Endodermal cell (in vitro differentiated cells): ENCODE measurements at regions not wholly inside any gene's neighbourhood (a gene's known extent, or its start where the extent isn't known, plus 50 kb on each side); places are given as distances from the start of the nearest gene placed in this dataset.

Experiments used
- DNase-seq: peaks from one replicate; pipeline ENCODE4 v3.0.0-alpha.2; 2017
- H3K27ac ChIP-seq: 2 replicates; pipeline ENCODE4 v1.5.1; 2013; ENCODE audit warnings: mild to moderate bottlenecking, low read depth, low read length, moderate library complexity
- H3K27me3 ChIP-seq: 2 replicates; pipeline ENCODE4 v1.6.1; 2013; ENCODE audit warnings: mild to moderate bottlenecking, low read length, moderate library complexity; ENCODE audit not compliant: insufficient read depth, control insufficient read depth, poor library complexity, severe bottlenecking
- H3K36me3 ChIP-seq: 2 replicates; pipeline ENCODE4 v1.7.0; 2013; ENCODE audit warnings: mild to moderate bottlenecking, low read length, moderate library complexity; ENCODE audit not compliant: control insufficient read depth, insufficient read depth
- H3K4me1 ChIP-seq: one replicate; pipeline ENCODE4 v1.7.0; 2013; ENCODE audit warnings: low read length; ENCODE audit not compliant: control insufficient read depth, insufficient read depth
- H3K4me3 ChIP-seq: 2 replicates; pipeline ENCODE4 v1.5.1; 2013; ENCODE audit warnings: mild to moderate bottlenecking, low read length, moderate library complexity
- H3K9ac ChIP-seq: 2 replicates; pipeline ENCODE4 v1.6.1; 2013; ENCODE audit warnings: mild to moderate bottlenecking, low read length, moderate library complexity; ENCODE audit not compliant: poor library complexity, severe bottlenecking; ENCODE audit errors: extremely low read depth
- H3K9me3 ChIP-seq: 2 replicates; pipeline ENCODE4 v1.6.1; 2013; ENCODE audit warnings: mild to moderate bottlenecking, low read length, moderate library complexity; ENCODE audit not compliant: control insufficient read depth
- H3K27ac Mint-ChIP-seq: 2 replicates; pipeline ENCODE4 v1.8.0; 2020; ENCODE audit warnings: mixed read lengths
- H3K27me3 Mint-ChIP-seq: 2 replicates; pipeline ENCODE4 v1.8.0; 2021; ENCODE audit warnings: mild to moderate bottlenecking, mixed read lengths; ENCODE audit not compliant: insufficient read depth
- H3K36me3 Mint-ChIP-seq: 2 replicates; pipeline ENCODE4 v1.8.0; 2020; ENCODE audit warnings: low read depth, mixed read lengths
- H3K4me1 Mint-ChIP-seq: 2 replicates; pipeline ENCODE4 v1.8.0; 2020; ENCODE audit warnings: mixed read lengths
- H3K4me3 Mint-ChIP-seq: 2 replicates; pipeline ENCODE4 v1.8.0; 2020; ENCODE audit warnings: mild to moderate bottlenecking, moderate library complexity, mixed read lengths
- H3K9me3 Mint-ChIP-seq: 2 replicates; pipeline ENCODE4 v1.8.0; 2020; ENCODE audit warnings: mild to moderate bottlenecking, mixed read lengths
- WGBS, 2 experiments: methylation state at CpG; one replicate each; pipeline versions ENCODE4 v1.1.5 to v1.1.7; 2013; ENCODE audit warnings: missing lambda C conversion rate in 2 of 2, mixed read lengths in 1 of 2; ENCODE audit not compliant: insufficient coverage in 1 of 2, insufficient read length in 1 of 2; 5-methylcytosine and 5-hydroxymethylcytosine counted together
- TF ChIP-seq, protein P1 (sequence below): fragments of 200-600 bp; sonication (generic); conservative IDR thresholded peaks from 2 replicates; pipeline ENCODE4 v1.5.0; 2021; ENCODE audit warnings: antibody characterized with exemption, mild to moderate bottlenecking

DNA sequence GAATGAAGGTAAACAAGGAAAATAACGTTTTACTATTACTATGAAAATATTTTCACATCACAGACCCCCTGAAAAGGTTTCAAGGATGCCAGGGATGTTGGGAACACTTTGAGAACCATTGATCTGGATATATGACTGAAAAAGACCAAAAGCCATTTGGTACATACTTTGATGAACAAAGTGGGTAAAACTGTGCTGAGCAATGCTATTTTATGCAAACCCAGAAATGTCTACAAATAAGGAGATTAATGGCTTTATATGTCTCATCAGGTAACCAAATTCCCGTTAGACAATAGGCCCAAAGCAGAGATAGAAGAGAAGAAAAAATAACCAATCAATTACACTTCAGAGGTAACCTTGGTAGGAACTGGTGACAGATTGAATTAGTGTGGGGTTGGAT is 101.4 kb upstream of the CNKSR3 start:
- Histone ChIP-seq H3K36me3 (no peaks in the 10 kb centered on the region), H3K27me3 (no peaks in the 10 kb centered on the region), H3K9me3 (no peaks in the 10 kb centered on the region), H3K4me1 (no peaks in the 10 kb centered on the region), H3K27ac (no peak overlapping the region), H3K9ac (no peak overlapping the region), H3K4me3 (no peak overlapping the region)
- Mint-ChIP-seq H3K27ac (no peak overlapping the region), H3K27me3 (no peaks in the 10 kb centered on the region), H3K4me3 (no peak overlapping the region), H3K36me3 (no peaks in the 10 kb centered on the region), H3K4me1 (peaks cover 4% of the 10 kb centered on the region), H3K9me3 (no peaks in the 10 kb centered on the region)
- TF ChIP-seq, protein P1, sequence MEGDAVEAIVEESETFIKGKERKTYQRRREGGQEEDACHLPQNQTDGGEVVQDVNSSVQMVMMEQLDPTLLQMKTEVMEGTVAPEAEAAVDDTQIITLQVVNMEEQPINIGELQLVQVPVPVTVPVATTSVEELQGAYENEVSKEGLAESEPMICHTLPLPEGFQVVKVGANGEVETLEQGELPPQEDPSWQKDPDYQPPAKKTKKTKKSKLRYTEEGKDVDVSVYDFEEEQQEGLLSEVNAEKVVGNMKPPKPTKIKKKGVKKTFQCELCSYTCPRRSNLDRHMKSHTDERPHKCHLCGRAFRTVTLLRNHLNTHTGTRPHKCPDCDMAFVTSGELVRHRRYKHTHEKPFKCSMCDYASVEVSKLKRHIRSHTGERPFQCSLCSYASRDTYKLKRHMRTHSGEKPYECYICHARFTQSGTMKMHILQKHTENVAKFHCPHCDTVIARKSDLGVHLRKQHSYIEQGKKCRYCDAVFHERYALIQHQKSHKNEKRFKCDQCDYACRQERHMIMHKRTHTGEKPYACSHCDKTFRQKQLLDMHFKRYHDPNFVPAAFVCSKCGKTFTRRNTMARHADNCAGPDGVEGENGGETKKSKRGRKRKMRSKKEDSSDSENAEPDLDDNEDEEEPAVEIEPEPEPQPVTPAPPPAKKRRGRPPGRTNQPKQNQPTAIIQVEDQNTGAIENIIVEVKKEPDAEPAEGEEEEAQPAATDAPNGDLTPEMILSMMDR, result no peak
- no peak for DNase-seq
- WGBS, 2 experiments, result 83% methylated on average over 2 of the region's 2 CpGs; no CpG with 5 or more reads in 1 of the 2 experiments

DNA sequence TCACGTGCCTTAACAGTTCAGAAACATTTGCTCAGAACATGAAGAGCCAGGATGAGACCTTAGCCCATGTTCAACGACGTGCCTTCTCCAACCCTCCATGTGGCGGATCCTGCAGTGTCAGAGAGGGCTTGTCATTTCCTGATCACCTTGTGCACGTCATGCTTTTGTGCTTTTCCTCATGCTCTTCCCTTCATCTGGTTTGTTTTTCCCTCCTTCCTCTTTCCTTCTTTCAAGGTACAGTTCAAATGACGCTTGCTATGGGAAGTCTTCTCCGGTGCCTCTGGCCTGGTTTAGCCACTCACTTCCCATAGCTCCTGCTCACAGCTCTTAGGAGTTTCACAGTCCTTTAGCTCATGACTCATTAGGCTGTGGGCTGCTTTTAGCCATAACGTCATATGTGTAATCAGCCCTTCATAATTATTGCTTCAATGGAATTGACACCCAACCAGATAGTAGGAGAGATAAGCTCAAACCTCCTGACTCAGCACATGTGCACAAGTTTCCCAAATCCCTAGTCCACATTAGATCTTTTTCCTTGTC is 102.7 kb upstream of the CNKSR3 start:
- Histone ChIP-seq H3K36me3 (no peaks in the 10 kb centered on the region), H3K9ac (no peak overlapping the region), H3K4me3 (no peak overlapping the region), H3K27me3 (no peaks in the 10 kb centered on the region), H3K27ac (no peak overlapping the region), H3K4me1 (no peaks in the 10 kb centered on the region), H3K9me3 (no peaks in the 10 kb centered on the region)
- no peak overlapping the region for H3K27ac Mint-ChIP-seq
- H3K27me3 Mint-ChIP-seq, result no peaks in the 10 kb centered on the region
- H3K4me1 Mint-ChIP-seq, result peaks cover 4% of the 10 kb centered on the region
- no peak overlapping the region for H3K4me3 Mint-ChIP-seq
- H3K9me3 Mint-ChIP-seq, result no peaks in the 10 kb centered on the region
- DNase-seq, result no peak
- TF ChIP-seq, protein P1, result no peak
- 92 to 94% methylated on average over 8 of the region's 8 CpGs for WGBS, 2 experiments
- H3K36me3 Mint-ChIP-seq, result no peaks in the 10 kb centered on the region

DNA sequence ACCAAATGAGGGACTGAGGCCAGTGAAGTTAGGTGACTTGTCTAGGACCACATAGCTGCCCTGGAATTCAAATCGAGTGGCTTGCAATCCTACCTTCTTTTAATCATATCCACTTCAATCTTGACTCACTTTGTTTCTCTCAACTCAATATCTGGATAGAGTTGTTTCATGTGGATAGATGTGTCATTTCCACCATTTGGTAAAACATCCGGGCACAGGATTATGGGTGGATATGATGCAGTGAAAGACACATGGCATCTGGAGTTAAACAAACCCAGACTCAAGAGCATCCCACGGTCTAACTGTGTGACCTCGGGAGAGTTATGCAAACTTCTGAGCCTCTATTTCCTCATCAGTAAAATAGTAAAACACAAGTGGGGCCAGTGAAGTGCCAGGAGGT is 103.6 kb upstream of the CNKSR3 start:
- no peak for DNase-seq
- Mint-ChIP-seq H3K4me1 (peaks cover 4% of the 10 kb centered on the region), H3K9me3 (no peaks in the 10 kb centered on the region), H3K4me3 (no peak overlapping the region), H3K36me3 (no peaks in the 10 kb centered on the region), H3K27ac (no peak overlapping the region), H3K27me3 (no peaks in the 10 kb centered on the region)
- no peak overlapping the region for H3K4me3 ChIP-seq
- H3K27ac ChIP-seq, result no peak overlapping the region
- H3K9ac ChIP-seq, result no peak overlapping the region
- H3K4me1 ChIP-seq, result no peaks in the 10 kb centered on the region
- no peaks in the 10 kb centered on the region for H3K27me3 ChIP-seq
- H3K36me3 ChIP-seq, result no peaks in the 10 kb centered on the region
- TF ChIP-seq, protein P1, result no peak
- no peaks in the 10 kb centered on the region for H3K9me3 ChIP-seq
- WGBS, 2 experiments, result 85 to 100% methylated on average over 3 to 4 of the region's 4 CpGs
